OCI-LY7 (cell line): ENCODE measurements at regions not wholly inside any gene's neighbourhood (a gene's known extent, or its start where the extent isn't known, plus 50 kb on each side); places are given as distances from the start of the nearest gene placed in this dataset.

Source experiments
- CTCF ChIP-seq: fragments of 200-600 bp; sonication (generic); conservative IDR thresholded peaks from 2 replicates; pipeline ENCODE4 v1.5.1; 2014; ENCODE audit warnings: mild to moderate bottlenecking, antibody characterized with exemption, low read length, moderate library complexity, mixed read lengths
- EZH2phosphoT487 ChIP-seq: fragments of 200-600 bp; sonication (generic); IDR thresholded peaks from 2 replicates; pipeline ENCODE4 v1.6.1; 2018; ENCODE audit warnings: low read depth, borderline replicate concordance, mild to moderate bottlenecking, mixed run types, antibody characterized with exemption, low read length, moderate library complexity, mixed read lengths

- TF ChIP-seq CTCF (no peak), EZH2phosphoT487 (no peak)
Observed at GRCh38 chr4:14110407-14110806, 482.9 kb upstream of the BOD1L1 start.
